ENCODE measurements at regions not wholly inside any gene's neighbourhood (a gene's known extent, or its start where the extent isn't known, plus 50 kb on each side); places are given as distances from the start of the nearest gene placed in this dataset.

DNA sequence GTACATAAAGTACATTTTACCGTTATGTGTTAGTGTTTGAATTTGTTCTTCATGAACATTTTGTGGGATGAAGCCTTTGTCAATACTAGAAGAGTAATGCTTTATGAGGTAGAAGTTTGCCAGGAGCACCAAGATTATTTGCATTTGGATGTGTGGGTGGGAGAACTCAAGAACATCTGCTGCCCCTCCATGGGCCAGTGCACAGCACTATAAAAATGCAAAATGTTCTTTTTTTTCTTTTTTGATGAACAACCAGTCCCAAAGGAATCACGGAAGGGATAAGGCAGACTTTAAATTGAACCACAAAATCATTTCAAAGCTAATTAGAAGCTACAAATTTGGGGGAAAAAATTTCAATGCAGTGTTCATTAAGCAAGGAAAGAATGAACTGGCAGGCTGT, 300.3 kb upstream of the NWD2 start:
- WGBS, 2 donors (ENCODE audit: extremely low coverage in 2 of 2, insufficient read length in 2 of 2, insufficient replicate concordance in 1 of 2): no CpG with 5 or more reads among the region's 2 CpGs
- H4K91ac ChIP-seq (ENCODE audit: low read depth, low read length, poor library complexity): no peak overlapping the region
- H2AFZ ChIP-seq (ENCODE audit: low read length): no peak overlapping the region
- no peak for DNase-seq (ENCODE audit: low spot score)
- H2BK15ac ChIP-seq (ENCODE audit: low read length): no peak overlapping the region
- H3K14ac ChIP-seq (ENCODE audit: low read length): no peak overlapping the region
- no peaks in the 10 kb centered on the region for H3K36me3 ChIP-seq (replicated peaks in 1 of 2; ENCODE audit: control insufficient read depth in 2 of 2, insufficient read depth in 2 of 2, low read length in 2 of 2)
- H3K18ac ChIP-seq (ENCODE audit: low read length): no peak overlapping the region
- H3K27ac ChIP-seq (replicated peaks; ENCODE audit: low read length): no peak overlapping the region
- H3K27me3 ChIP-seq (ENCODE audit: control insufficient read depth in 3 of 3, insufficient read depth in 3 of 3, low read depth in 1 of 3, low read length in 3 of 3): no peaks in the 10 kb centered on the region
- no peak overlapping the region for H2BK120ac ChIP-seq (ENCODE audit: low read depth, low read length)
- no peak overlapping the region for H4K8ac ChIP-seq (ENCODE audit: low read depth, low read length)
- no peak overlapping the region for H3K4me3 ChIP-seq (ENCODE audit: low read length in 2 of 2)
- no peak overlapping the region for H2AK5ac ChIP-seq (ENCODE audit: low read depth, low read length)
- H3K4me2 ChIP-seq (ENCODE audit: insufficient read depth, low read length, poor library complexity, severe bottlenecking): no peak overlapping the region
- no peaks in the 10 kb centered on the region for H3K4me1 ChIP-seq (ENCODE audit: control insufficient read depth in 2 of 2, insufficient read depth in 1 of 2, low read depth in 1 of 2, low read length in 2 of 2)
- H2BK12ac ChIP-seq (ENCODE audit: low read length): no peak overlapping the region
- no peaks in the 10 kb centered on the region for H3K79me1 ChIP-seq (ENCODE audit: low read depth, low read length)
- H3K9me3 ChIP-seq (replicated peaks in 1 of 2; ENCODE audit: control insufficient read depth in 2 of 2, insufficient read depth in 1 of 2, low read depth in 1 of 2, low read length in 2 of 2): no peaks in the 10 kb centered on the region
- H2BK5ac ChIP-seq (ENCODE audit: low read length): no peak overlapping the region
- H3K9ac ChIP-seq (ENCODE audit: low read depth, low read length, poor library complexity): no peak overlapping the region
- H3K4ac ChIP-seq (ENCODE audit: low read length): no peak overlapping the region
- H3K23ac ChIP-seq (ENCODE audit: low read depth, low read length, poor library complexity): no peak overlapping the region

DNA sequence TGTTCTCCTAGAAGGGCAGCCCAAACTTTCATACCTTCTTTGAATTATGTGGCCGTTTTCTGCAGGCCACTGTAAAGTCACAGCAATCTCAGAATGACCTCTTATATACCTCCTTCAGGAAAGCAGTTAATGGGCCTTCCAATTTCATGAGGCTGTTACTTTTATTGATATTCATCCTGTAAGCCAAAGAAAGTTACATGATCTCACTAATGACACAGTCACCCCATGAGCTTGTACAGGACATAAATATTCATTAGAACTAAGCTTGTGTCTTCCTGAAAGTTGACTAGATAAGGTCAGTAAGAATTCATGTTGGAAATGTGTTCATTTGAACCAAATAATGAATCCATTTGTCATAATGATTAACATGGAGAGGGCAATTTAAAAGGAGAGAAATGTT, 283.1 kb upstream of the NWD2 start:
- Histone ChIP-seq H2BK120ac (ENCODE audit: low read depth, low read length) (no peak overlapping the region), H3K27me3 (ENCODE audit: control insufficient read depth in 3 of 3, insufficient read depth in 3 of 3, low read depth in 1 of 3, low read length in 3 of 3) (no peaks in the 10 kb centered on the region), H3K4me3 (ENCODE audit: low read length in 2 of 2) (no peak overlapping the region), H4K8ac (ENCODE audit: low read depth, low read length) (no peak overlapping the region), H2BK12ac (ENCODE audit: low read length) (no peak overlapping the region), H2BK15ac (ENCODE audit: low read length) (no peak overlapping the region), H3K36me3 (replicated peaks in 1 of 2; ENCODE audit: control insufficient read depth in 2 of 2, insufficient read depth in 2 of 2, low read length in 2 of 2) (no peaks in the 10 kb centered on the region), H3K4ac (ENCODE audit: low read length) (no peak overlapping the region), H3K14ac (ENCODE audit: low read length) (no peak overlapping the region), H4K91ac (ENCODE audit: low read depth, low read length, poor library complexity) (no peak overlapping the region), H3K9ac (ENCODE audit: low read depth, low read length, poor library complexity) (no peak overlapping the region), H2AFZ (ENCODE audit: low read length) (no peak overlapping the region), H3K9me3 (replicated peaks in 1 of 2; ENCODE audit: control insufficient read depth in 2 of 2, insufficient read depth in 1 of 2, low read depth in 1 of 2, low read length in 2 of 2) (no peaks in the 10 kb centered on the region), H3K18ac (ENCODE audit: low read length) (no peak overlapping the region), H3K79me1 (ENCODE audit: low read depth, low read length) (no peaks in the 10 kb centered on the region), H3K4me2 (ENCODE audit: insufficient read depth, low read length, poor library complexity, severe bottlenecking) (no peak overlapping the region), H2AK5ac (ENCODE audit: low read depth, low read length) (no peak overlapping the region), H3K4me1 (ENCODE audit: control insufficient read depth in 2 of 2, insufficient read depth in 1 of 2, low read depth in 1 of 2, low read length in 2 of 2) (no peaks in the 10 kb centered on the region), H3K27ac (replicated peaks; ENCODE audit: low read length) (no peak overlapping the region), H2BK5ac (ENCODE audit: low read length) (no peak overlapping the region), H3K23ac (ENCODE audit: low read depth, low read length, poor library complexity) (no peak overlapping the region)
- WGBS, 2 donors (ENCODE audit: extremely low coverage in 2 of 2, insufficient read length in 2 of 2, insufficient replicate concordance in 1 of 2): no CpG with 5 or more reads among the region's 1 CpG
- DNase-seq (ENCODE audit: low spot score): no peak

DNA sequence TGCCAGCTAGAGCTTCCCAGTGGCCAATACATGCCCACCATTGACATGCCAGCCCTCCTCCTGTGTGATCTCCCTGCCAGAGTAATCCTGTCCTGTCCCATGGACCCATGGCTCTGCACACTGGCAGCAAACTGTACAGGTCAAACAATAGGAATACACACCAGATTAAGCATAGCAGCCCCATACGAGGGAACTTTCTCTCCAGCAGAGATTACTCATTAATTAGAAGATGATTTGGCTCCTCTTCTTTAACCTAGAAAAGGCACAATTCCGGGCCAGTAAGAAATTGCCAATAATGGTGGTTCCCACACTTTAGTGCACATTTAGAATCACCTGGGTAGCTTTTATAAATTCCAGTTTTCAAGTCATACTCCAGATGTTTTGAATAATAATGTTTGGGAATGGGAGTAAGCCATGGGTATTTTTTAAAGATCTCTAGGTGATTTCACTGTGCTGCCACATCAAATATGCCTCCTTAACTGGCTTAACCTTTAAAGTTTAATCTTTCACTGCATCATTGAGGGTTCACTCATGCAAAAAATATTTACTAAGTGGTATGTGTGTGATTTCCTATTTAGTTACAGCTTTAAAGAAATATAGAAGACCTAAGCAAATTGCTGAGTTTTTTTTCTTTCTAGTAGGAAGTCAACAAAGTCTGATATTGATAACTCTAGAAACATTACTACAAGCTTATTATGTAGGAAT, 277.6 kb upstream of the NWD2 start:
- WGBS, 2 donors (ENCODE audit: extremely low coverage in 2 of 2, insufficient read length in 2 of 2, insufficient replicate concordance in 1 of 2): no CpG with 5 or more reads among the region's 2 CpGs
- Histone ChIP-seq H2BK15ac (ENCODE audit: low read length) (no peak overlapping the region), H3K4me3 (ENCODE audit: low read length in 2 of 2) (peak overlapping the region in 1 of 2 donors; percentile 20), H3K4ac (ENCODE audit: low read length) (no peak overlapping the region), H3K23ac (ENCODE audit: low read depth, low read length, poor library complexity) (no peak overlapping the region), H2BK12ac (ENCODE audit: low read length) (no peak overlapping the region), H3K9ac (ENCODE audit: low read depth, low read length, poor library complexity) (no peak overlapping the region), H4K91ac (ENCODE audit: low read depth, low read length, poor library complexity) (peak overlapping the region; percentile 88), H2AK5ac (ENCODE audit: low read depth, low read length) (no peak overlapping the region), H3K79me1 (ENCODE audit: low read depth, low read length) (no peaks in the 10 kb centered on the region), H3K14ac (ENCODE audit: low read length) (no peak overlapping the region), H2BK5ac (ENCODE audit: low read length) (no peak overlapping the region), H3K36me3 (replicated peaks in 1 of 2; ENCODE audit: control insufficient read depth in 2 of 2, insufficient read depth in 2 of 2, low read length in 2 of 2) (no peaks in the 10 kb centered on the region), H3K4me1 (ENCODE audit: control insufficient read depth in 2 of 2, insufficient read depth in 1 of 2, low read depth in 1 of 2, low read length in 2 of 2) (no peaks in the 10 kb centered on the region), H3K27ac (replicated peaks; ENCODE audit: low read length) (no peak overlapping the region), H3K27me3 (ENCODE audit: control insufficient read depth in 3 of 3, insufficient read depth in 3 of 3, low read depth in 1 of 3, low read length in 3 of 3) (no peaks in the 10 kb centered on the region), H3K9me3 (replicated peaks in 1 of 2; ENCODE audit: control insufficient read depth in 2 of 2, insufficient read depth in 1 of 2, low read depth in 1 of 2, low read length in 2 of 2) (no peaks in the 10 kb centered on the region), H2BK120ac (ENCODE audit: low read depth, low read length) (no peak overlapping the region), H2AFZ (ENCODE audit: low read length) (no peak overlapping the region), H3K4me2 (ENCODE audit: insufficient read depth, low read length, poor library complexity, severe bottlenecking) (no peak overlapping the region), H3K18ac (ENCODE audit: low read length) (no peak overlapping the region), H4K8ac (ENCODE audit: low read depth, low read length) (no peak overlapping the region)
- DNase-seq (ENCODE audit: low spot score): no peak

DNA sequence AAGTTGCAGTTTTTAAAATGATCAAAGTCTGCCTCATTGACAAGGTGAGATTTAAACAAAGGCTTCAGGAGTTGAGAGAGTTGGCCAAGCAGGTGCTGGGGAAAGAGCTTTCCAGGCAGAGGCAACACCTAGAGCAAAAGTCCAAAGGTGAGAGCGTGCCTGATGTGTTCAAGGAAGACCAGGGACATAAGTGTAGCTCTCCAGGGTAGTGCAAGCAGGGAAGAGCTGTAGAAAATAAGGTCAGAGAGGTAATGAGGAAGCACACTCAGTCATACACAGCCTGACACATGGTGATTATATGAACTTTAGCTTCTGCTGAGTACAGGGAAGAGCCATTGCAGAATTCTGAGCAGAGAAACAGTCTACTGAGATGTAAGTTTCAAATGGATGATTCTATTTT, 265.0 kb upstream of the NWD2 start:
- H3K9ac ChIP-seq (ENCODE audit: low read depth, low read length, poor library complexity): no peak overlapping the region
- H4K91ac ChIP-seq (ENCODE audit: low read depth, low read length, poor library complexity): no peak overlapping the region
- H3K79me1 ChIP-seq (ENCODE audit: low read depth, low read length): no peaks in the 10 kb centered on the region
- H3K9me3 ChIP-seq (replicated peaks in 1 of 2; ENCODE audit: control insufficient read depth in 2 of 2, insufficient read depth in 1 of 2, low read depth in 1 of 2, low read length in 2 of 2): no peaks in the 10 kb centered on the region
- H3K18ac ChIP-seq (ENCODE audit: low read length): no peak overlapping the region
- no peaks in the 10 kb centered on the region for H3K4me1 ChIP-seq (ENCODE audit: control insufficient read depth in 2 of 2, insufficient read depth in 1 of 2, low read depth in 1 of 2, low read length in 2 of 2)
- no peak overlapping the region for H2BK12ac ChIP-seq (ENCODE audit: low read length)
- no peak overlapping the region for H3K23ac ChIP-seq (ENCODE audit: low read depth, low read length, poor library complexity)
- no peak overlapping the region for H4K8ac ChIP-seq (ENCODE audit: low read depth, low read length)
- no peak overlapping the region for H2BK120ac ChIP-seq (ENCODE audit: low read depth, low read length)
- no peak overlapping the region for H3K4me2 ChIP-seq (ENCODE audit: insufficient read depth, low read length, poor library complexity, severe bottlenecking)
- H2BK15ac ChIP-seq (ENCODE audit: low read length): no peak overlapping the region
- no peak overlapping the region for H3K14ac ChIP-seq (ENCODE audit: low read length)
- H3K4me3 ChIP-seq (ENCODE audit: low read length in 2 of 2): no peak overlapping the region
- no peaks in the 10 kb centered on the region for H3K27me3 ChIP-seq (ENCODE audit: control insufficient read depth in 3 of 3, insufficient read depth in 3 of 3, low read depth in 1 of 3, low read length in 3 of 3)
- H2AFZ ChIP-seq (ENCODE audit: low read length): no peak overlapping the region
- no peak for DNase-seq (ENCODE audit: low spot score)
- H3K36me3 ChIP-seq (replicated peaks in 1 of 2; ENCODE audit: control insufficient read depth in 2 of 2, insufficient read depth in 2 of 2, low read length in 2 of 2): no peaks in the 10 kb centered on the region
- no peak overlapping the region for H2BK5ac ChIP-seq (ENCODE audit: low read length)
- no peak overlapping the region for H3K27ac ChIP-seq (replicated peaks; ENCODE audit: low read length)
- H2AK5ac ChIP-seq (ENCODE audit: low read depth, low read length): no peak overlapping the region
- no peak overlapping the region for H3K4ac ChIP-seq (ENCODE audit: low read length)
- WGBS, 2 donors (ENCODE audit: extremely low coverage in 2 of 2, insufficient read length in 2 of 2, insufficient replicate concordance in 1 of 2): no CpG with 5 or more reads among the region's 1 CpG
